ENCODE measurements at regions not wholly inside any gene's neighbourhood (a gene's known extent, or its start where the extent isn't known, plus 50 kb on each side); places are given as distances from the start of the nearest gene placed in this dataset.
"Not testable (repeated sequence)": the region's sequence is repeated elsewhere in the genome, so short reads cannot be mapped to it uniquely, and the experiment has no call there.

DNA sequence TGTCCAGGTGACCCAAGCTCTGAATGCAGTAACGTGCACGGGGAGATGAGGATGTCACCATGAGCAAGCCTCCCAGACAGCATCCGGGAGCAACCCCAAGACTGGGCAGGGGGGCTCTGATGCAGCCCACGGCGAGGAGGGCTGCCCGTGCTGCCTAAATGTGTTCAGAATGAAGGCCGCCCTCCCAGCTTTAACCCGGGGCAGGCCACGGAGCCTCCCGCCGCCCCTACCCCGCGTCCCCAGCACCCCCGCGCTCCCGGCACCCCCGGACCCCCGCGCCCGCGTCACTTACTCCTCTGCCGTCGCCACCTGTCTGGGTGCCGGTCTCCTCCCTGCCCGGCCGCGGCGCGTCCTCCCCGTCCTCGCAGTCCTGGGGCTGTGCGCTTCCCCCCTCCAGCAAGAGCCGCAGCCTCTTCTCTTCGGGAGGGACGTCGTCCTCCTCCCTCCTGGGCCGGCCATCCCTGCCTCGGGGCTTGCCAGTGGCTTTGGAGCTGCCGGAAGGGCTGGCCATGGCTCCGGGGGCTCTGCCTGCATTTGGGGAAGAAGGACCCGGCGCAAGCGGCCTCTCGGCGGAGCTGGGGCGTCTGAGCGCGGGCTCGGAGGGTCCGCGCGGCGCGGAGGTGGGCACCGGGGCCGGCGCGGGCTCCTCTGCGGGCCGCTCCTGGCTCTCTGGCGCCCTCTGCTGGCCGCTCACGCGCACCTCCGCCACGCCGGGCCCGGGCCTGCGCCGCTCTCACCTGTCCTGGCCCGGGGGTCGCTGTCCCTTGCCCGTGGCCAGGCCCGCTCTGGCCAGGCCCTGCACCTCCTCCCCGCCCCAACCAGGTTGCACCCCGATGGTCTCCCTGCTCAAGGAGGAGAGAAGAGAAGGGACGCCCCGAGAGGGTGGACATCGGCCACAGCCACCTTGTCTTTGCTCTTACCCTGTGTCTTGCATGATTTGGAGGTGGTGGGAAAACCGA lies 55.9 kb upstream of the ASNS start:
- TF ChIP-seq, protein P1, sequence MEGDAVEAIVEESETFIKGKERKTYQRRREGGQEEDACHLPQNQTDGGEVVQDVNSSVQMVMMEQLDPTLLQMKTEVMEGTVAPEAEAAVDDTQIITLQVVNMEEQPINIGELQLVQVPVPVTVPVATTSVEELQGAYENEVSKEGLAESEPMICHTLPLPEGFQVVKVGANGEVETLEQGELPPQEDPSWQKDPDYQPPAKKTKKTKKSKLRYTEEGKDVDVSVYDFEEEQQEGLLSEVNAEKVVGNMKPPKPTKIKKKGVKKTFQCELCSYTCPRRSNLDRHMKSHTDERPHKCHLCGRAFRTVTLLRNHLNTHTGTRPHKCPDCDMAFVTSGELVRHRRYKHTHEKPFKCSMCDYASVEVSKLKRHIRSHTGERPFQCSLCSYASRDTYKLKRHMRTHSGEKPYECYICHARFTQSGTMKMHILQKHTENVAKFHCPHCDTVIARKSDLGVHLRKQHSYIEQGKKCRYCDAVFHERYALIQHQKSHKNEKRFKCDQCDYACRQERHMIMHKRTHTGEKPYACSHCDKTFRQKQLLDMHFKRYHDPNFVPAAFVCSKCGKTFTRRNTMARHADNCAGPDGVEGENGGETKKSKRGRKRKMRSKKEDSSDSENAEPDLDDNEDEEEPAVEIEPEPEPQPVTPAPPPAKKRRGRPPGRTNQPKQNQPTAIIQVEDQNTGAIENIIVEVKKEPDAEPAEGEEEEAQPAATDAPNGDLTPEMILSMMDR (IDR thresholded peaks at IDR 0.05): peak in 5 of 6 experiments; percentile 32 to 86 (median 68)
- TF ChIP-seq POLR2A (IDR thresholded peaks at IDR 0.05): not testable (repeated sequence)

Data from adrenal gland (tissue), 5 donors.